Thymus (tissue), 11 donors: ENCODE measurements at regions not wholly inside any gene's neighbourhood (a gene's known extent, or its start where the extent isn't known, plus 50 kb on each side); places are given as distances from the start of the nearest gene placed in this dataset.

Experiments
- DNase-seq, 9 donors: peaks; one replicate each; pipeline ENCODE4 v3.0.0-alpha.2; 2013; ENCODE audit warnings: low spot score in 9 of 9, low read depth in 6 of 9, missing footprints in 1 of 9
- H3K27ac ChIP-seq, 2 donors: one replicate each; pipeline ENCODE4 v1.5.1; 2013; ENCODE audit warnings: control low read depth in 1 of 2, low read depth in 1 of 2, low read length in 1 of 2, mild to moderate bottlenecking in 1 of 2, moderate library complexity in 1 of 2
- H3K27me3 ChIP-seq, 2 donors: one replicate each; pipeline ENCODE4 v1.5.1; 2013; ENCODE audit warnings: low read length in 1 of 2; ENCODE audit not compliant: control insufficient read depth in 2 of 2, insufficient read depth in 1 of 2
- H3K36me3 ChIP-seq, 2 donors: one replicate each; pipeline ENCODE4 v1.5.1; 2013; ENCODE audit warnings: low read length in 1 of 2, mild to moderate bottlenecking in 1 of 2, moderate library complexity in 1 of 2; ENCODE audit not compliant: control insufficient read depth in 2 of 2, insufficient read depth in 2 of 2
- H3K4me1 ChIP-seq, 2 donors: one replicate each; pipeline ENCODE4 v1.5.1; 2013; ENCODE audit warnings: low read length in 2 of 2; ENCODE audit not compliant: control insufficient read depth in 2 of 2, insufficient read depth in 2 of 2
- H3K4me3 ChIP-seq, 2 donors: one replicate each; pipeline ENCODE4 v1.5.1; 2013; ENCODE audit warnings: low read length in 2 of 2, control low read depth in 1 of 2, mild to moderate bottlenecking in 1 of 2
- H3K9me3 ChIP-seq, 2 donors: one replicate each; pipeline ENCODE4 v1.5.1; 2013; ENCODE audit warnings: low read length in 1 of 2, mild to moderate bottlenecking in 1 of 2; ENCODE audit not compliant: control insufficient read depth in 2 of 2, insufficient read depth in 1 of 2
- WGBS: extraction: QIAGEN DNeasy Blood & Tissue Kit; methylation state at CpG from one replicate; pipeline ENCODE4 v1.1.7; 2013; 5-methylcytosine and 5-hydroxymethylcytosine counted together
- donor health status: healthy.

DNA sequence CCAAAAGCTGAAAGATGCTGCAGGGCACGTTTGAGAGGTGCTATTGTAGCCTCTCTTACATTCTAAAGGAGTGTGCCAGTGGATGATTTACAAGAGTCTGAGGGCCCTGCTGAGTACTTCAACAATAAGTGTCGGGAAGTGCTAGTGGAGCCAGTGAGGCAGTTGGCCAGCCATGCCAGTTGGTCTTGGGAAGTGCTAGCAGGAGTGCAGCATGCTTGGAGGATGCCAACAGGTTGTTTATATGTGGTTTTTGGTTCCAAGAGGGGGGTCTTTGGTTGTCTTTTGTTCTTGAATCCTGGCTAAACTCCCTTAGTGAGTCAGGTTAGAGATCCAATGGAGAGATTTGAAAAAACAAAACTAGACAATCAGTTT, 335.3 kb downstream of the PABPC4L start:
- 79% methylated on average over 2 of the region's 2 CpGs for WGBS
- Histone ChIP-seq H3K9me3 (no peaks in the 10 kb centered on the region), H3K36me3 (no peaks in the 10 kb centered on the region), H3K27me3 (no peaks in the 10 kb centered on the region), H3K4me3 (no peak overlapping the region), H3K27ac (no peak overlapping the region), H3K4me1 (no peaks in the 10 kb centered on the region)
- DNase-seq, result no peak

DNA sequence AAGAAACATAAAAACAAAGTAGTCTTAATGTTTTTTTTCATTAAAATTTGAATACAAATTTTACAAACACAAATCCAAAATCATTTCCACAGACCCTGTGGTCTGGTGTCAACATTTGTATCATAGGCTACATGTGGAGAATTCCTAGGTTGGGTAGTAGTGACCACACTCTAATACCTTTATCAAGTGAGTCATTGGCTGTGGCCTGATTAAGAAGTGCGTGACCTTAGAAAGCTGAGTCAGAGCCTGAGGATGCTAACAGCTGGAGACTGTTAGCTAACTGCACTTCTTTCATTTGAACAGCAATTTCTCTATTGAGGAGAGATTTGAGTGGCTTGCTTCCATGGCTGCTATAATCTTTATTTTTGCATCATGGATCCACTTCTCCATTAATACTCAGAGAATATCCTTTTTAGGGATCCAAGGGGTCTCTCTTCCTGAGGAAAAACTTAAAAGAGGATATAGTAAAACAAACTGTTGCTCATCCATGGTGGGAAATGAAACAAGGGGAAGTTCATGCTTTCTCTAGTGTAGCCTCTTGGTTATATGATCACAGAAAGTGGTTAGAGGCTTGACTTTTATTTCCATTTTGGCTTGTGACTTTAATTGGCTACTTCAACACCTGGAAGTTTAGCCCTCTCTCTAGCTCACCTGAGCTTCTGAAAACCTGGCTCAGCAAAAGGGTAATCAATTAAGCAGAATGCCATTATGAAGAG, 335.8 kb downstream of the PABPC4L start:
- Histone ChIP-seq H3K27ac (no peak overlapping the region), H3K4me1 (no peaks in the 10 kb centered on the region), H3K36me3 (no peaks in the 10 kb centered on the region), H3K9me3 (no peaks in the 10 kb centered on the region), H3K4me3 (no peak overlapping the region), H3K27me3 (no peaks in the 10 kb centered on the region)
- 92% methylated on average over 1 of the region's 1 CpG for WGBS
- no peak for DNase-seq

DNA sequence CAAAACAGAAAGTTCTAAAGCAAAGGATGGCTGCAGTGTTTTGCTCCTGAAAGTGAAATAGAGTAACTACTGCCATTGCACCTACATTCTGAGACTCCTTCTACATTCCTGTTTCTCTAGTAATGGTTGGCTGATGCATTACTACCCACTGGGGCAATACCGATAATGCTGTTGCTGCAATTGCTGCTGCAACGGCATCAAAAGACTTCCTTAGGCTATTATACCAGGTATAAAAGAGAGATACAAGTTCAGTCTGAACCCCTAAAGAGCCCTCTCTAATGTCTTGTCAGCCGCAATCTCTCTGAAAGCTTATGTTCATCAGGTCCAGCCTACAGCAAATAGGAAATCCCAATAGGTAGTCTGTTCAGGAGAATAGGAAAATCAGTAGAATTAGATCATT, 338.4 kb downstream of the PABPC4L start:
- Histone ChIP-seq H3K9me3 (no peaks in the 10 kb centered on the region), H3K36me3 (no peaks in the 10 kb centered on the region), H3K4me3 (no peak overlapping the region), H3K4me1 (no peaks in the 10 kb centered on the region), H3K27ac (no peak overlapping the region), H3K27me3 (no peaks in the 10 kb centered on the region)
- WGBS, result 92% methylated on average over 3 of the region's 3 CpGs
- no peak for DNase-seq

DNA sequence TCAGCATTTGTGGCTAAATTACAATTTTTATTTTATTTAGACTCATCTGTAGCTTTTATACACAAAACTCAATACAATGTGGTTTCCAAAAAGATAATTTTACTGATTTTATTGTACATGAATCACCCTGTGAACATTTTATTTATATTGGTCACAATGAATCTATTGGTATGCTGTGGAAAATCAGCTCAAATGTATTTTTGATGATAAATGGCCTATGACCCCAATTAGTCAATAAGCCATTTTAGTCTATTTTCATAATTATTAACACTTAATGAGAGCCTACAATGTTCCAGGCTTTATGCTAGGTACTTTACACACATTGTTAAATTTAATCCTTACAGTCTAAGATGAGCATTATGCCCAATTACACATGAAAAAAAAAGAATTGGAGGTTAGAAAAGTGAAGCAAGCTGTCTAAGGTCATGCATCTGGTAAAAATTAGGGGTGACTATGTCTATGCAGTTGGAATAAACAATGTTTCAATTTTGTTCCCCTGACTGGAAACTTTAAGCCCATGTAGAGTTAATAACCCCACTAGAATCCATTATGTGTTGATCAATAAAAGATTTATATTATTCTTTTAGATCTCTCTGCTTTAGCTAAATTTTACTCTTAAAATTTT, 344.7 kb downstream of the PABPC4L start:
- H3K9me3 ChIP-seq, result no peaks in the 10 kb centered on the region
- H3K27me3 ChIP-seq, result no peaks in the 10 kb centered on the region
- H3K27ac ChIP-seq, result no peak overlapping the region
- no peaks in the 10 kb centered on the region for H3K4me1 ChIP-seq
- H3K4me3 ChIP-seq, result no peak overlapping the region
- H3K36me3 ChIP-seq, result no peaks in the 10 kb centered on the region
- no peak for DNase-seq

DNA sequence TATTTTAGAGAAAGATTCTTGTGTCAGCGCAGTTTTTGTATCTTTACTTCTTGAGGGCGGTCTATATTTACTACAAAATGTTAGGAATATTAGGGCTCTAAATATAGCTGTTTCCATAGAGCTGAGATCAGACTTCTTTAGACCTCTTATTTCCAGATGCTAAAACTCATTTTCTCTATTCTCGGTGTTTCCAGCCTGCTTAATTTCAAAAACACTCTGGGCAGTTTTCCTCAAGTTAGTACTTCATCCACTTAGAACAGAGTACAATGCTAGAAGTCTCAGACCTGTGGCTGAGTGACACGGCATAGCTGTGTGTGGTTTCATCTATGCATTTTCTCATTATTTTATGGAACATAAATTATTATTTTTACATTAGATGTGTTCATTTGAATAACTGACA, 346.6 kb downstream of the PABPC4L start:
- Histone ChIP-seq H3K27ac (no peak overlapping the region), H3K4me3 (no peak overlapping the region), H3K9me3 (no peaks in the 10 kb centered on the region), H3K27me3 (no peaks in the 10 kb centered on the region), H3K36me3 (no peaks in the 10 kb centered on the region), H3K4me1 (no peaks in the 10 kb centered on the region)
- 91% methylated on average over 4 of the region's 4 CpGs for WGBS
- DNase-seq, result no peak

DNA sequence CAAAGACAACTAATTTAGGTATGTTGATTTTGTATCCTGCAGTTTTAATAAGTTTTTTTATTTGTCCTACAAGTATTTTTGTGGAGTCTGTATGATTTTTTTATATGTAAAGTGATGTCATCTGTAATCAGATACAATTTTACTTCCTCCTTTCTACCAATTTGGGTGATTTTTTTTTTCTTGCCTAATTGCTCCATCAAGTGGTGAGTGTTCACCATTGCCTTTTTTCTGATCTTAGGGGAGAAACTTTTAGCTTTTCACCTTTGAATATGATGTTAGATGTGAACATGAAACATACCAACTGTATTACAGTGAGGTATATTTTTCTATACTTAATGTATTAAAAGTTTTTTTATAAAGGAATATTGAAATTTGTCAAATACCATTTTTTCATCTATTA, 362.3 kb downstream of the PABPC4L start:
- H3K4me1 ChIP-seq, result no peaks in the 10 kb centered on the region
- no peaks in the 10 kb centered on the region for H3K36me3 ChIP-seq
- DNase-seq, result no peak
- H3K9me3 ChIP-seq, result peaks cover 0 to 4% of the 10 kb centered on the region in 2 donors
- H3K27ac ChIP-seq, result no peak overlapping the region
- H3K27me3 ChIP-seq, result no peaks in the 10 kb centered on the region
- H3K4me3 ChIP-seq, result no peak overlapping the region

DNA sequence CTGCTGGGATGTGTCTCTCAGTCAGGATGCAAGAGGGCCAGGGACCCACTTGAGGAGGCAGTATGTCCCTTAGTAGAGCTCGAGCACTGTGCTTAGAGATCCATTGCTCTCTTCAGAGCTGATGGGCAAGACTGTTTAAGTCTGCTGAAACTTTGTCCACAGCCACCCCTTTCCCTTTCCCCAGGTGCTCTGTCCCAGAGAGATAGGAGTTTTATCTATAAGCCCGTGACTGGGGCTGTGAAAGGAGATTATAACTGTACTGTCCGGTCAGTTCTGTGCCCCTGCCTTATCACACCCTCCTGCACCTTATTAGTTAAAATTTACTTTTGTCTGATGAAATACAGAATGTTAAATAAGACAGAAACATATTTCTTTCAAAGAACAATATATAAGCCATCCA, 378.4 kb downstream of the PABPC4L start:
- DNase-seq, result no peak
- H3K27ac ChIP-seq, result no peak overlapping the region
- H3K9me3 ChIP-seq, result no peaks in the 10 kb centered on the region
- 89% methylated on average over 3 of the region's 3 CpGs for WGBS
- H3K27me3 ChIP-seq, result no peaks in the 10 kb centered on the region
- no peak overlapping the region for H3K4me3 ChIP-seq
- no peaks in the 10 kb centered on the region for H3K36me3 ChIP-seq
- H3K4me1 ChIP-seq, result no peaks in the 10 kb centered on the region

DNA sequence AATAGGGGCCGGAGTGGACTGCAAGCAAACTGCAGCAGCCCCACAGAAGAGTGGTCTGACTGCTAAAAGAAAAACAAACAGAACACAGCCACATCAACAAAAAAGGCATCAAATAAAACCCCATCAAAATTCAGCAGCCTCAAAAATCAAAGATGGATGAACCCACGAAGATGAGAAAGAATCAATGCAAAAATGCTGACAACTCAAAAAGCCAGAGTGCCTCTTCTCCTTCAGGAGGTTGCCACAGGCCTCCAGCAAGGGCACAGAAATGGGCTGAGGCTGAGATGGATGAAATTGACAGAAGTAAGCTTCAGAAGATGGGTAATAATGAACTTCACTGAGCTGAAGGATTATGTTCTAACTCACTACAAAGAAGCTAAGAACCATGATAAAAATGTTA, 388.6 kb downstream of the PABPC4L start:
- Histone ChIP-seq H3K36me3 (no peaks in the 10 kb centered on the region), H3K27me3 (no peaks in the 10 kb centered on the region), H3K27ac (no peak overlapping the region), H3K4me3 (no peak overlapping the region), H3K4me1 (peaks cover 0 to 2% of the 10 kb centered on the region in 2 donors), H3K9me3 (no peaks in the 10 kb centered on the region)
- 86% methylated on average over 2 of the region's 2 CpGs for WGBS
- DNase-seq, result no peak

DNA sequence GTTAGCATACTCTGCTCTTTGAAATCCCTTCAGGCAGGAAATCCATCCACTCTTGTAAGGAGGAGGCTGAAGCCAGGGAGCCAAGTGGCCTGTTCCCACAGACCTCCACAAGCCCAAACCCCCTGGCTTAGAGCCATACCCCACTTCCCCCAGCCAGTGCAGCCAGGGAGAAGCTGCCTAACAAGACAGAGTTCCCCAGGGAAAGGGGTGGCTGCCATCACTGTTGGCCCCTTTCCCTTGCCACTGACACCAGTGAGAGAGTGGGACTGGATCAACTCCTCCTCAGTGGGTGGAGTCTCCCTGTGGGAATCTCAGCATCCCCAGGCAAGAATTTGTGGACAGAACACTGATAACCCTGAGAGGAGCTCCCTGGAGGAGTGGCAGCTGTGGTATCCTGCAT, 389.4 kb downstream of the PABPC4L start:
- Histone ChIP-seq H3K9me3 (no peaks in the 10 kb centered on the region), H3K4me1 (peaks cover 0 to 2% of the 10 kb centered on the region in 2 donors), H3K4me3 (no peak overlapping the region), H3K36me3 (no peaks in the 10 kb centered on the region), H3K27me3 (no peaks in the 10 kb centered on the region), H3K27ac (no peak overlapping the region)
- DNase-seq, result no peak
